8988T (cell line): ENCODE measurements at regions not wholly inside any gene's neighbourhood (a gene's known extent, or its start where the extent isn't known, plus 50 kb on each side); places are given as distances from the start of the nearest gene placed in this dataset.

Experiments
- DNase-seq: peaks from one replicate; pipeline ENCODE4 v3.0.0; 2011

DNA sequence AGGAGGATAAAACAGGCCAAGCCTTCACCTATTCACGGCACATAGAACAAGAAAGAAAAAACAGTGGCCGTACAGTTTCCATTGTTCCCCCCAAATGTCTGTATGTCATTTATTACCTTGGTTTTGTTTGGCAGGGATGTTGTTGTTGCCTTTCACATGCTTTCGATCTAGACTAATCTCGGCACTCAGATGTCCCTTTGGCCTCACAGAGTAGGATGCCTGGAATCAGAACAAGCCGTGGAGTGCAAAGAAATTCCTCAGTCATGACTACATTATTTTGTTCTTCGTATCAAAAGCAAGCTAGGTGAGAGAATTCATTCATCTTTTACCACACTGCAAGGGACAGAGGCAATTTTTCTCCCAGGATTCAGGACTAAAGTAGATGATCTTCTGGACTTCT, 106.9 kb downstream of the SMIM20 start:
- DNase-seq = no peak

DNA sequence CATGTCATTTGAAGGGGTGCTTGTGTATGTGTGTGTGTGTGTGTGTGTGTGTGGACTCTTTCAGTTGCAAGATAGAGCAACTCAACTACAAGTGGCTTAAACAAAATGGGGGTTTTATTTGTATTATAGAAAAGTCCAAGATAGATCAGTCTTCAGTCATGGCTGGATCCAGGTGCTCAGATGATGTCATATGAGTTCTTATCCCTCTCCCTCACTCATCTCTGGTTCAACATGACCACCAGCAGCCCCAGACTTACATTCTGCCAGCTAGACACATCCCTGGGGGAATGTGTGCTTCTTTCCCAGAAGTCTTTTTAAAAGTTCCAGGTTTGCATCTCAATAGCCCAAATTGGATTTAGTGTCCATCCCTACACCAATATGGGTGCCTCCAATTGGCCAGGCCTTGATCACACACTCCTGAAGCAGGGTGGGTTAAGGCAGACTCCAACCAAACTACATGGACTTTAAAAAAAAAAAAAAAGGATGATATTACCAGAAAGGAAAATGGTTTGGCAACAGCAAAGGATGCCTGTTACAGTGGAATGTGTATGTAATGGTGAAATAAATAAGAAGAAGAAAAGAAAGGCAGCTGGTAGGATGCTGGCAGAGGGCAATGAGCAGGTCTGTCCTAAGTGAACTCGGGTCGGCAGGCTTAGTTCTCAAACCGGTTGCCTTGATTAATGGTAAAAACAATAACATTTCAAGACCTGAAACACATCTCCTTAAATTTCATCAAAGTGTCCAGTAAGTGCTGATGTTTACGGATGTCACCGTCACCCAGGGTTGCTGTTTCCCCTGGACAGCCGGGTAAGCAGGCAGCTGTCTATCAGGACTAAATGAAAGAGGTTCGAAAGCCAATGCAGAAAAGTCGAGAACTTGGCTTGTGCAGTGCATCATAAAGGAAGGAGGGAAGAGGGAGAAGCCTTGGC, 107.7 kb downstream of the SMIM20 start:
- no peak for DNase-seq

DNA sequence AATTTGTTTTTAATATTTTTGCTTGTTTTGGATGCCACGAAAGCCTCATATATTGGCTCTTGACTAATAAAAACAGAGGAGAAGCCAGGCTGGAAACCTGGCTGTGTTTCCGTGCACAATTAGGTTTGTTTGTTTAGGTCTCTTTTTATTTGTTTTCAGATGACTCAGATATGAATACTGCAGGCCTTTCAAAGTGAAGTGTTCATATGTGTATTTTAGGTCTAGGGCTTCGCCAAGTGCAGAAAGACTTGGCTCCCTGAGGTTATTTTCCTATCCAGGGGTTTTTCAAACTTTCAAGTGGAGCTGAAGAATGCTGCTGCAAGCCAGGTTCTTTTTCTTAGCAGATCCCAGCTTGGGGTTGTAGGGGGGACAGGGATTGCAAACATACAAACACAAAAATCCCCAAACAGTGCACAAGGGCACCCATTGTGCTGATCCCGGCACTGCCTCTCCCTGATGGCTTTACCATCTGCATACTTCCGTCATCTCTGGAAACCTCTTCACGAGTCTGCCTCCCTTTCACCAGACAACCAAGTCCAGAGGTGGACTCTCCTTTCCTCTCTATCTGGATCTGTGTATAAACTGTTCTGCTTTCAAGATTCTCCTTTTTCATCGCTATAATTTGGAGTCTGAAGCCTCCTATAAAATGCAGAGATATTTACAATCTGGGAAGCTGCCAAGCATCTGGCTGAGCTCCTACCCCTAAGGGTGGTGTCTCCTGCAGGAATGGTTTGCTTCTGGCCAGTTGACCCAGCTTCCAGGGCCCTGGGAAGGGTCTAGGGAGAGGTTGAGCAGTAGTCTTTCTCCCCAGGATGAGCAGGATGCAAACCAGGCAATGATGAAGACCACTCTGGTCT, 108.6 kb downstream of the SMIM20 start:
- DNase-seq = no peak

DNA sequence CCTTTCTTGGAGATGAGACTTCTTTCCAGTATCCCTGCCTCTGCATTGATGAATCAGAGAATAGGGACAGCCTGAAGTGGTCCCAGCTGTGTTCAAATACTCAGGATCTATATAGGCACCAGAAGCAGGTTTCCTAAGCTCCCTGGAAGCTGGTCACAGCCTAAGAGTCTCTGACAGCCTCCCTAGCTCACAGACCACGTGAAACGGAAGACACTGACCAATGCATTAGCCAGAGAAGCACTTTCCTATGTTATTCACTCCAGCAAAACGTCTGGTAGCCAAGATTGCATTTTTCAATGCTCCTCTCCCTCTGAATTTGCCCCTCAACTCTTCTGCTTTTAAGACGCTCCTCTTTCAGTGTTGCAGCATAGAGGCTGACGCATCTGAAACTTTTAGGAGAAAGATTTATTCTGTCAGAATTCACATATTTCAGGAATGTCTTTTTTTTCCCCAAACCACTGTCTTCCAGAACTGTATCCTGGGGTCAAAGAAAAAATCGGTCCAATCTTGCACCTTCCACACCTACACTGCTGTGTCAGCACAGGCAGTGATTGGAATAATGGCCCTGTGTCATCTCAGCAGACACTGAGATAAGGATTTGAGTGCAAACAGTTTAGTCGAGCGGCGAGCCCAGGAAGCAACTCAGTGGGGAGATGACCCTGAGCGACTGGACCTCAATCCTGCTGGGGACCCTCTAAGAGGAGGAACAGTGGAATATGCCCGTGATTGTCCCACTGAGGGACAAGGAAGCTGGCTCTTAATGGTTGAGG, 109.4 kb downstream of the SMIM20 start:
- DNase-seq = no peak

DNA sequence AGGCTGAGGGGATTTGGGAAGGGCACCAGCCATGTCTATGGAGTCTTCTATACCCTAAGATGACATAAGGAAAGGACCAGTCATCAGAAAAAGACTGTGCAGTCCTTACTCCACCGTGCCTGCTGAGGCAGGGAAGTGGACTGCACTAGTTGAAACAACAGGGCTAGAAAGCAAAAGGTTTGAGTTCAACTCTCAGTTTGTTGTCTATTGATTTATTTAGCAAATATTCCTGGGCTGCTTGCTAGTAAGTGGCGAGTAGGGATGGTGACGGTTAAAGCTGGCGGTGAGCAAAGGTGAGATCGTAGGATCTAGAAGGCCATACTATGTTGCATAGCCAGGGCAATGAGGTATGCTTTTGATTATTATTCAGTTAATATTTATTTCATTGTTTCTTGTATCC, 110.1 kb downstream of the SMIM20 start:
- DNase-seq = no peak

DNA sequence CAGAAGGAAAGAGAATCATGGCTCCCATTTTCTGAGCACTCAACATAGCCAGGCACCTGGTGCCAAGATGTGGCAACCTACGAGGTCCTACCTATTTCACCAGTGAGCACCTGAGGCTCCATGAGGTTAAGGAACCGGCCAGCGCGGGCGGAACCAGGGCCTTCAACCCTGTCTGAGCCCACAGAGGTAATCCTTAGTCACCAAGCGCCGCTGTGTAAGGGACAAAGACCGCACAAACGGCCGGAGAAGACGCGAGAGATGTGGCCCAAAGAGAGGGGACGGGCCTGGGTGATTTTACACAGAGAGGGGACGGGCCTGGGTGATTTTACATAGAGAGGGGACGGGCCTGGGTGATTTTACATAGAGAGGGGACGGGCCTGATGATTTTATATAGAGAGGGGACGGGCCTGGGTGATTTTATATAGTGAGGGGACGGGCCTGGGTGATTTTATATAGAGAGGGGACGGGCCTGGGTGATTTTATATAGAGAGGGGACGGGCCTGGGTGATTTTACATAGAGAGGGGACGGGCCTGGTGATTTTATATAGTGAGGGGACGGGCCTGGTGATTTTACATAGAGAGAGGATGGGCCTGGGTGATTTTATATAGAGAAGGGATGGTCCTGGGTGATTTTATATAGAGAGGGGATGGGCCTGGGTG, 114.2 kb downstream of the SMIM20 start:
- DNase-seq = no peak

DNA sequence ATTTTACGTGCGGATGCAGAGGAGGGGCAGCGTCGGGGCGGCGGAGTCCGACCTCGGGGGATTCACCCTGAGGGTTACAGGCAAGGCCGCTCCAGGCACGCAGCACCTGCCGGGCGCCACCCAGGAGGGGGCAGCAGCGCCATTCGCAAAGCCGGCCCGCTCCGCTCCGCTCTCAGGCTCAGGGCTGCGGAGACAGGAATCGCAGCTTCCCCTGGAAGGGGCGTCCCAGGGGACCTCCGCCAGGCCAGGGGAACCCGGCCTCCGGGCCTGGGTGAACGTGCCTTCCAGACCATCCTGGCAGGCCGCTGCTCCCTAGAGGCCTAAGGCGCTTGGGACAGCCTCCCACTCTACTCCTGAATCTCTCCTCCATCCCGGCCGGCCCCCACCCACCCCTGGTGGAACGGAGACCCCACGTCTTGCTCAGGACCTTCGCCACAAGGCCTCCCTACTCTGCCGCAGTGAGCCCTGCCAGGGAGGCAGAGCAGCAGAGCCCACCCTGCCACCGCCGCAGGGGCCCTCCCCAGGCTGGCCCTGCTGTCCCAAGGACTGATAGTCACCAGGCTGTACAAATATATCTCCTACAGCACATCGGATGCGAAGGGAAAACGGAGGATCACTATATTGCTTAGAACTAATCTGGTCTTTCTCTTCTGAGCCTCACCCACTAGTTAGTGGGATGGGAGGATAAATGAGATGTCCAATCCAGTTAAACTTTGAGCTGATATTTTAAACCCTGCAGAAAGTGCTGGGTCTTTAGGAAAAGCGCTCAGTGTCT, 115.0 kb downstream of the SMIM20 start:
- DNase-seq = peak; percentile 70

DNA sequence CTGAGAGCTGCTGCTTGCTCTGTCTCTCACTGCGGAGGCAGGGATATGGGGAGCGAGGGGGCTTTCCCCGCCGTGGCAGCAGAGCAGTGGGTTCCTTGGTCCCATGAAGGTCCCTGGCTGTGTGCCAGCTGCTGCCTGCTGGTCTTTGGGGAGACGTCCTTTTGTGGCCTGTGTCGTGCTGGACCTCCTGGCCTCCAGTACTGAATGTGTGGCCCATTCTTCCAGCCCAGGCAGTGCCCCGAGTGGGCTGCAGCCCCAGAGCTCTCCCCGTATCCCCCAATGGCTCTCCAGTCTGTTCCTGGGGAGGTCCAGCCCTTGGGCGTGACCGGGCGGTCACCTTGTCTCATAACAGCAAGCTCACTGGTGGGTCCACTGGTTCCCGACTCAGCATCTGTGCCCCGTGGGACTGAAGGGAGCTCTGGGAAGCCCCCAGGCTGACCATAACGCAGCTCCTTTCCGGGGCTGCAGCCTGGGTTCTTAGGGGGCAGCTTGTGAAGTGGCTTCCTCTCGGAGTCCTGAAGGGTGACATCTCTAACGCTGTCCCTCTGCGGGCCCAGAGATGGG, 115.6 kb downstream of the SMIM20 start:
- DNase-seq = no peak

DNA sequence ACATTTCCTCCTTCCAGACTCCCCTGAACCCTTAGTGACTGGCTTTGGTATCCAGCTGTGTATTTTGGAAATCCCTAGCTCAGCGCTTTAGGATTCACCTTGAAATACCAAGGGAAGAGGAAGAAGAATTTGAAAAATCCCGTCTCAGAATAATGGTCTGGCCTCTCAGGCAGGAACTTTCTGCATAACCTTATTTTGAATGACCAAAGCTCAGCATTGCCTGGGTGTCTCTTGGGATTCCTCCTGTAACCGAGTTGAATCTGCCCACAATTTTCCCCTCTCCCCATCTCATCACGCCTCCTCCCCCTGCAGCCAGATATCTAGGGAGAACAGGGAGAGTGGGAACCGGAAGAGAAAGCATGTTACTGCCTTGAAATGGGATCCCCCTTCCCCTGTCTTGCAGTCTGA, 116.2 kb downstream of the SMIM20 start:
- no peak for DNase-seq

DNA sequence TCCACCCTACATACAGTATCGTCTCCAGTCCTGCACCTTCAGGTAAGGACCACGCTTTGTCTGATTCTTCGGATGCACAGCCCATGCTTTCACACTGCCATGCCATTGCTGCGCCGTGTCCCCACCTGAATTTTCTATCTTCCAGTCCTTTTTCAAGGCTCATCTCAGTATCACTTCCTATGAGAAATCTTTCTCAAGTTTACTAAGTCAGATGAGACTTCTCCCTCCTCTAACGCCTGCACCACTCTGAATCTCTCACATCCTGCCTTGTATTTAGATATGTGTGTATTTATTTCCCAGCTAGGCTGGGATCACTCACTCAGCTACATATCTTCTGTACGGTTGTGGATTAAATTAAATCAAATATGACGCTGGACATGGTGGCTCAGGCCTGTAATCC, 116.8 kb downstream of the SMIM20 start:
- no peak for DNase-seq

DNA sequence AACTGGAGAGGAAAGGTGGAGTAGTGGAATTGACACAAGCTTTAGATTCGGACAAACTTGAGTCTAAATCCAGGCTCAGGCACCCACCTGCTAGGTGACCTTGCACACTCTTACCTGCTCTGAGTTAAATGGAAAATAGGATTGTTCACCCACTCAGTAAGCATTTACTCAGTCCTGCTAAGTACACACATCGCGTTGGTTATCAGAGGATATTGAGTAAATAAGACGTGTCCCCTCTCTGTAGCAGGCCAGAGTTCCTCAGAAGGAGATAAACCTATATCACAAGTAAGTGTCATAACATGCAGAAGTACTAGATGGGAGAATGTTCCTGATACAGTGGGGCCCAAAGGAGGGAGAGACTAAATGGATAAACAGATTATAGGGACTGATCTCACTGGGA, 117.7 kb downstream of the SMIM20 start:
- no peak for DNase-seq

DNA sequence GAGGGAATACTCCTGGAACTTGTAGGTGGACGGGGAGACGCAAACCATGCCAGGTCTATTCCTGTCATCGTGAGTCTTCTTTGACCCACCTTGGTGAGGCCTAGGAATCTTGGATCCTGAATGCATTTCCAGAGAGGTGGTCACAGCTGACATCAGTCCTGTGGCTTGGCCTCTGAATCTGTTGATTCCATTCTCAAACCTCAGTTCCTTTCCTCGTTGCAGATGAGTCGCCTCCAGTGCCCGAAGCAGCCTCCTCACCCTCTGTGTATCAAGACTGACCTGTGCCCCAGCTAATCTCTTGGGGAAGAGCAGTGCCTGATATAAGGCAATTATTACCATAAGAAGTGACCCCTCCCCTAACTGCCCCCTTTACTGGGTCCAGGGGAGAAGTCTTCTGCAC, 118.1 kb downstream of the SMIM20 start:
- no peak for DNase-seq

DNA sequence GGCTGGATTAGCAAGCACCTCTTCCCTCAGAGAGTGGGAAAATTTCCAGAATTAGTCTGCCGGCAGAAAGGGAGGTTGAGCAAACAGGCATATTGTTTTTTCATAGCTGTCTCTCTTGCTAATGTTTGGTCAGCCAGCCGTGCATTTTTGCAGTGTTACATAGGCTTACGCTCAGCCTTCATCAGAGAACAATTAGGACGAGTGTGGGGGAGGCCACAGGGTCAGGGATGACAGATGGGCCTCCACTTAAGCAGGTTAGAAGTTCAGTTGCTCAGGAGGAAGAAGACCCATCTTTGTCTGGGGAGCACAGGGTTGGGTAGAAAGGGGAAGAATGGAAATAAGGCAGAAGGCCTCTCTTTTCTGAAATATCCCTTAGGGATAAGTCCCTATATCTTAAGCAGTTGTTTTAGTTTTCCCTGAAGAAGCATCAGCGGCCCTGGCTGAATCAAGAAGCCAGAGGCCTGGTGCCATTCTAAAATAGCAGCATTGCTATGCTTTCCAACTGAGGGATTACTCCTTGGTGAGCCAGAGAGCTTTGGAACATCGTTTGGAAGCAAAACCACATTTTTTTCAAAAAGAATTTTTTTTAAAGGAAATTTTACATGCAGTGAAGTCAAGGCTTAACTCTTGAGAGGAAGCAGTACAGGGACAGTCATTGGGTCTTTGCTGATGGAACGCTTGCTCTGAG, 118.8 kb downstream of the SMIM20 start:
- DNase-seq = no peak

DNA sequence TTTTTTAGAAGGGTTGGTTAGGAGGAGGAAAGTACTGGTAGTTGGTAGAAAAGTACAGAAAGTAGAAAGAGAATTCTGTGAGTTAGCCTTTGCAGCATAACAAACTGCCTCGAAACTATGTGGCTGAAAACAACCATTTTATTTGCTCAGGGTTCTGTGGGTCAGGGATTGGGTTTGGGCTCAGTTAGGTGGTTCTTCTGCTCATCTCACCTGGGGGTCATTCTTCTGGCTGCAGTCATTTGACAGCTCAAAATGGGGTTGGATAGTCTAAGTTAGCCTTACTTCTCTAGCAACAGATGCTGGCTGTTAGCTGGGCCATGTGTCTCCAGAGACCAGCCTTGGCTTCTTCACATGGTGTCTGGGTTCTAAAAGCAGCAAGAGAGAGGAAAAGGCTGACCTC, 119.4 kb downstream of the SMIM20 start:
- no peak for DNase-seq

DNA sequence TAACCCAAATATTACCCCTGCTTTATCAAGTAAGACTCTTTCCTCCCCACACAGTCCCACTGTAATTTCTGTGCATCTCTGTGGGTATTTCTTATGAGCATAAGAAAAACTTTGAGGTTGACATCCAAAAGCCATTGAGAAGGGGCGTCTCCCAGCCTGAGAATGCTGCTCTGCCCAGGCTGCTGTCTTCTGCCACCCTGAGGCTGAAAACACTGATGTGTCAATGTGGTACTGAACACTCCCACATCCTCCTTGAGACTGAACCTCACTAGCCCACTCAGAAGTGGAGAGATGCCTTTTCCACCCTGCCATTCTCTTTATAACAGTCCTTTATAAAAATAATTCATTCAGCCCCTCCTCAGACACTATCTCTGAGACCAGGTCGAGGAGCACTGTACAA, 120.8 kb downstream of the SMIM20 start:
- no peak for DNase-seq

DNA sequence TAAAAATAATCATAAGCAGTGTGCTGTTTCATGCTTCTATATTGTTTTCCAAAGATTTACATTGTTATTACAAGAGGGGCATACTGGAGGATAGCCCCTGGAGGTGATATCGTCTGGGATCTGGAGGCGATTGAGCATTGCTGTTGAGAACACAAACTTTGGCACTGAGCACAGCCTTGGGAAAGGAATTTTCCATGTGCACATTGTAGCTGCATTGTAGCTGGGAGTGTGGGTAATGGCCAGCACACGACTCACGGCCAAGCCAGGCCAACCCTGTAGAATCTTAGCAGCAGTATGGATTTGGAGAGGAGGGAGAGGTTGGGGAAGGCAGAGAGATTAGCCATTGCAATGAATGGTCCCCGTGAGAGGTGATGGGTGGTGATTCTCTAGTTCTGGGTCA, 121.9 kb downstream of the SMIM20 start:
- DNase-seq = no peak

DNA sequence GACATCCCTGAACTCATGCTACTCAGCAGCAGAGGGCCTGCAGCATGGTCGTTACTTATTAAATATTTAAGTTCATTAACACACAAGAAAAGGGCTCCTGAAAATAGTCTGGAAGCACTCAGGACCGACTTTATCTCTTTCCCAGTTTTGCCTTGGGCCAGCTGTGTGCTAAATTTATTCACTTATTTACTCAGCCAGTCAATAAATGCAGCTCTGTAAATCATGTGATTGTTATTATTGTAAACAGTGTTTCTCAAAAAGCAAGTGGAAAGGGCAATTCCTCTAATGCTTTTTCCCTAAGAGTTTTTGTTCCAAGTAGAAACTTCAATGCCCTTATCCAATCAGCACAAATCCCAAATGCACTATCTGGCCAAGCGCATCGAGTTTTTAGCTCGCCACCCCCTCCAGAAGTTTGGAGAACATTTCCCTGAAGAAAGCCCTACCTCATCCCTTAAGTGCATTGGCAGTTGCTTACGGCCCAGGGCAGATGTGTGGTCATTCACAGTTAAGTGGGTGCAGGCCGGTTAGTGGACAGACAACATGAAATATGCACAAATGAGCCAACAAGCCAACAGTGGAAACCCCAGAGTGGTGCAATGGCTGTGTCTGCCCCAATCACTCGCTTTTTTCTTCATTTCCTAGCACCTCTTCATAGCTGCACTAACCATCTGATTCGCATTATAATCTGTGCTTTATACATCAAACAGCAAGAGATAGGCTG, 125.8 kb downstream of the SMIM20 start:
- no peak for DNase-seq

DNA sequence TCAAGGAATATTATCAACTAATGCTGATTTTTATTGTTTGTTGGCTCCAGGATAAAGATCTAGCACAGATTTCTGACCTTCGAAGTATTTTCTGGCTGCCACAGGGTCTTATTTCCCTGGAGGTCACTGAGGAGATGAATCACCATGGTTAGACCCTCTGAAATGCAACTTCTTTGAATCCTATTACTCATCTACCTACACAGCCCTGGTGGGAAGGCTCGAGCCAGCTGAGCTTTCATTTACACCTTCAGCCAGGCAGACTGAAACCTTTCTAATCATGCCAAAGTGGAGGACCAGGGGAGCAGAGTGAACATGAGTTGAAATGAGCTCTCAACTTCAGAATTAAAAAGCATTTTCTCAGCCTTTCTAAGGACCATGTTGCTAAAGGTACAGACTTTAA, 130.5 kb downstream of the SMIM20 start:
- DNase-seq = no peak

DNA sequence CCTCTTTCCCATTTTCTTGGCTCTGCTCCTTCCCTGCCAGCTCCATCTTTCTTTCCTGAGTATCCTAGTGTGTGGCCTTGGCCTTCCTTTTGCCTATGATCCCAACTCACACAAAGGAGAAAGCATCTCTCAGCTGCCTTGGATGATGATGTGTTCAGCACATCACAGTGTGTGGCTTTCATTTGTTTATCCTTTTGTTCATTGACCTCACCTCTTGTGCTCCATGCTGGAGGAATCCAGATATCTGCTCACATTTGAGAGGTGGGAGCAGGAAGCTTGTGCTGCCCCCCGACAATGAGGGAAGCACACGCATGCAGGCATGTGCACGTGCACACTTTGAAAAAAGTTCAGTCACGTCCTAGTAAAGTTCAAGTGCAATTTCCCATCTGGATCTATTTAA, 131.0 kb downstream of the SMIM20 start:
- no peak for DNase-seq

DNA sequence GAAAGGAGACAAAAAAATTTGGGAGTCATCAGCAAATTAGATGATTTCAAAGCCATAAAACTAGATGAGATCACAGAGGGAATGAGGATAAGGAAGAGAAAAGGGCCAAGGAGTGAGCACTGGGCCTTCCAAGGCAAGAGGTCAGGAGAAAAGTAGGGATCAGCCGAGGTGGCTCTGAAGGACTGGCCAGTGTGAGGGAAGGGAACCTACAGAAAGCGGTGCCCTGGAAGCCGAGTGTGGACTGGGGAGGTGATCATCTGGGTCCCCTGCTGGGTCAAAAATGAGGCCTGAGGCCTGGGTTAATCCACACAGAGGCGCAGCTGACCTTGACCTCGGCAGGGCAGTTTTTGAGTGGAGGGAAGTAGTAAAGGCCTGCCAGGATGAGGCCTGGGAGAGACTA, 133.8 kb downstream of the SMIM20 start:
- DNase-seq = no peak
